Thyroid gland (tissue), 4 donors: ENCODE measurements at regions not wholly inside any gene's neighbourhood (a gene's known extent, or its start where the extent isn't known, plus 50 kb on each side); places are given as distances from the start of the nearest gene placed in this dataset.

ENCODE experiments used
- DNase-seq, 2 donors: peaks; one replicate each; pipeline ENCODE4 v3.0.0-alpha.2; 2019
- H3K27ac ChIP-seq, 3 donors: fragments of 200-600 bp; sonication (generic); 1 replicate in 2 of 3; 2 replicates in 1 of 3; pipeline ENCODE4 v1.5.1; 2016 to 2019; ENCODE audit warnings: mild to moderate bottlenecking in 1 of 3, moderate library complexity in 1 of 3
- H3K27me3 ChIP-seq: fragments of 200-600 bp; sonication (generic); one replicate; pipeline ENCODE4 v1.5.1; 2019
- H3K36me3 ChIP-seq, 2 donors: fragments of 200-600 bp; sonication (generic); one replicate each; pipeline ENCODE4 v1.5.1; 2016 to 2019
- H3K4me1 ChIP-seq, 2 donors: fragments of 200-600 bp; sonication (generic); one replicate each; pipeline ENCODE4 v1.5.1; 2017 to 2019
- H3K4me3 ChIP-seq, 3 donors: fragments of 200-600 bp; sonication (generic); replicated peaks in 1 of 3; 1 replicate in 2 of 3; 2 replicates in 1 of 3; pipeline ENCODE4 v1.5.1; 2016; ENCODE audit warnings: mild to moderate bottlenecking in 1 of 3
- H3K9me3 ChIP-seq: fragments of 200-600 bp; sonication (generic); one replicate; pipeline ENCODE4 v1.5.1; 2017
- POLR2A ChIP-seq, 2 donors: fragments of 450-650 bp; IDR thresholded peaks; one replicate each; pipeline ENCODE4 v1.6.1; 2017; ENCODE audit warnings: antibody characterized with exemption in 2 of 2, mild to moderate bottlenecking in 2 of 2, moderate library complexity in 1 of 2
- WGBS, 2 donors: methylation state at CpG; one replicate each; pipeline ENCODE4 v1.1.5; 2017; 5-methylcytosine and 5-hydroxymethylcytosine counted together
- intact Hi-C: fragments of 100-400 bp; cut with DNase I; formaldehyde crosslinking; loops from one replicate; pipeline ENCODE4 v1.15.1; 2023
- TF ChIP-seq, protein P1 (sequence below), 6 experiments: fragments of 200-600 bp in 3 of 6; fragments of 450-650 bp in 3 of 6; sonication (generic) in 3 of 6; IDR thresholded peaks; one replicate each; pipeline ENCODE4 v1.5.1; 2016 to 2019; ENCODE audit warnings: antibody characterized with exemption in 6 of 6, mild to moderate bottlenecking in 2 of 6, inconsistent platforms in 1 of 6, moderate library complexity in 1 of 6

DNA sequence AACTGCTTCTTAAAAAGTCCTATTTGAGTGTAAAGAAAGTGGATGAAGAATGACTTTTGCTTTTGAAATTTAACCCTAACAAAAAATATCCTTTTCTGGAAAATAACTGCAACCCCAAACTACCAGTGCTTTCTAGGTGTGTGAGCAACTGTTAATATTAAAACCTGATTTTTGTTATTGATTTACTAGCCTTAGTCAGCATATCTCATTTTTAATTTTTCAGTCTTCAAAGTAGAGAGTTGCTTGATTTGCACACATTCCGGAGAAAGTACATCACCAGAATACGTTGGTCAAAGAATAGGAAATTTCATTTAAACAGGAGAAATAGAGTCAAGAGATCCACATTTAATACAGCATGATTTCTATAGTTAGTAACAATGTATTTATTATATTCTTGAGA, 141.8 kb upstream of the ADAMTS5 start:
- H3K4me3 ChIP-seq, result no peak overlapping the region
- DNase-seq, result no peak
- intact Hi-C loops, result no loop called here
- no peak overlapping the region for H3K27ac ChIP-seq
- H3K36me3 ChIP-seq, result no peaks in the 10 kb centered on the region
- TF ChIP-seq, protein P1, sequence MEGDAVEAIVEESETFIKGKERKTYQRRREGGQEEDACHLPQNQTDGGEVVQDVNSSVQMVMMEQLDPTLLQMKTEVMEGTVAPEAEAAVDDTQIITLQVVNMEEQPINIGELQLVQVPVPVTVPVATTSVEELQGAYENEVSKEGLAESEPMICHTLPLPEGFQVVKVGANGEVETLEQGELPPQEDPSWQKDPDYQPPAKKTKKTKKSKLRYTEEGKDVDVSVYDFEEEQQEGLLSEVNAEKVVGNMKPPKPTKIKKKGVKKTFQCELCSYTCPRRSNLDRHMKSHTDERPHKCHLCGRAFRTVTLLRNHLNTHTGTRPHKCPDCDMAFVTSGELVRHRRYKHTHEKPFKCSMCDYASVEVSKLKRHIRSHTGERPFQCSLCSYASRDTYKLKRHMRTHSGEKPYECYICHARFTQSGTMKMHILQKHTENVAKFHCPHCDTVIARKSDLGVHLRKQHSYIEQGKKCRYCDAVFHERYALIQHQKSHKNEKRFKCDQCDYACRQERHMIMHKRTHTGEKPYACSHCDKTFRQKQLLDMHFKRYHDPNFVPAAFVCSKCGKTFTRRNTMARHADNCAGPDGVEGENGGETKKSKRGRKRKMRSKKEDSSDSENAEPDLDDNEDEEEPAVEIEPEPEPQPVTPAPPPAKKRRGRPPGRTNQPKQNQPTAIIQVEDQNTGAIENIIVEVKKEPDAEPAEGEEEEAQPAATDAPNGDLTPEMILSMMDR (IDR thresholded peaks at IDR 0.05), result no peak
- TF ChIP-seq POLR2A (IDR thresholded peaks at IDR 0.05), result no peak
- no peaks in the 10 kb centered on the region for H3K4me1 ChIP-seq
- H3K9me3 ChIP-seq, result no peaks in the 10 kb centered on the region
- H3K27me3 ChIP-seq, result no peaks in the 10 kb centered on the region
- 70 to 95% methylated on average over 2 of the region's 2 CpGs for WGBS, 2 donors

DNA sequence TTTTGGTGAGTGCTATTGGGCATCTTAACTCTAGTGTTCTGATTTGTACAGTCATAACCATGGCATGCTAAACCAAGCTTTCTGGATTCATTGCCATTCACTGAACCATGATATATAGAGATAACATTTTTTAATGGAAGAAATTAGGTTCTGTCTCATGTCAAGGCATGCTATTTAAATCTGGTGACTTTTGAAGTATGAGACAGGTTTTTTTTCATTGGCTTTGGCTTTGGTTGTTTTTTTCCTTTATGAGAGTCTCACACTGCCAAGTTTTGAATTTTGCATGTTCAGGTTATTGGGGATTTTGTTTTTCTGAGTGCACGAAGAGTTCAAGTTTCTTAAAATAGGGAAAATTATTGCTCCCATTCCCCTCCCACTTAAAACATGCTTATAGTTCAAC, 141.3 kb upstream of the ADAMTS5 start:
- no peaks in the 10 kb centered on the region for H3K9me3 ChIP-seq
- TF ChIP-seq, protein P1 (IDR thresholded peaks at IDR 0.05), result no peak
- TF ChIP-seq POLR2A (IDR thresholded peaks at IDR 0.05), result no peak
- DNase-seq, result no peak
- 70 to 76% methylated on average over 1 of the region's 1 CpG for WGBS, 2 donors
- intact Hi-C loops, result no loop called here
- H3K4me3 ChIP-seq, result no peak overlapping the region
- no peaks in the 10 kb centered on the region for H3K36me3 ChIP-seq
- no peaks in the 10 kb centered on the region for H3K4me1 ChIP-seq
- H3K27ac ChIP-seq, result no peak overlapping the region
- H3K27me3 ChIP-seq, result no peaks in the 10 kb centered on the region

- no peaks in the 10 kb centered on the region for H3K9me3 ChIP-seq
- WGBS, 2 donors, result 54 to 55% methylated on average over 5 of the region's 5 CpGs
- no peak overlapping the region for H3K27ac ChIP-seq
- H3K36me3 ChIP-seq, result no peaks in the 10 kb centered on the region
- DNase-seq, result no peak
- H3K4me3 ChIP-seq, result no peak overlapping the region
- no peak for TF ChIP-seq POLR2A (IDR thresholded peaks at IDR 0.05)
- TF ChIP-seq, protein P1 (IDR thresholded peaks at IDR 0.05), result no peak
- no peaks in the 10 kb centered on the region for H3K27me3 ChIP-seq
- H3K4me1 ChIP-seq, result no peaks in the 10 kb centered on the region
- intact Hi-C loops, result no loop called here
These were observed 138.1 kb upstream of the ADAMTS5 start for GRCh38 chr21:27104846-27105431.

- no peaks in the 10 kb centered on the region for H3K9me3 ChIP-seq
- no peak for TF ChIP-seq POLR2A (IDR thresholded peaks at IDR 0.05)
- TF ChIP-seq, protein P1 (IDR thresholded peaks at IDR 0.05), result no peak
- intact Hi-C loops, result no loop called here
These were observed 136.9 kb upstream of the ADAMTS5 start for GRCh38 chr21:27103768-27104167.

DNA sequence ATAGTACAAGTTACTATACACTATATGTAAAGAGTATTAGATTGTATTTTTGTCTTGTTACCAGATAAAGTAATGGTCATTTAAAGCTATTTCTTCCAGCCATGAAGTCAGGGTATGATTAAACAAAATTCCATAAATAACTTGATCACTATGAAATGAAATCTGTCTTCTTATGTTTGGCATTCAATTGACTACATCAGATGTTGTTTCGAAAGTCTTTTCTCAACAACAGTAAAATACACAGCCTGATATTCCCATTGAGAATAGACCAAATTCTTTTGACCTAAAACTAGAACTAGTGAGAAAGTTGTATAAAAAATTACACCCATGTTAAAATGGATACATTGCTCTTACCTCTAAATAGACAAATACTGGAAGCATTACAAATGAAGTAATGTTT, 134.6 kb upstream of the ADAMTS5 start:
- no peaks in the 10 kb centered on the region for H3K4me1 ChIP-seq
- no peak overlapping the region for H3K27ac ChIP-seq
- no peak overlapping the region for H3K4me3 ChIP-seq
- no peaks in the 10 kb centered on the region for H3K36me3 ChIP-seq
- no peaks in the 10 kb centered on the region for H3K27me3 ChIP-seq
- no peaks in the 10 kb centered on the region for H3K9me3 ChIP-seq
- no peak for DNase-seq
- WGBS, 2 donors, result 87 to 90% methylated on average over 1 of the region's 1 CpG
- intact Hi-C loops, result no loop called here
- TF ChIP-seq, protein P1 (IDR thresholded peaks at IDR 0.05), result no peak
- TF ChIP-seq POLR2A (IDR thresholded peaks at IDR 0.05), result no peak

More at GRCh38 chr21:27103768-27104167, 136.9 kb upstream of the ADAMTS5 start:
- no peaks in the 10 kb centered on the region for H3K27me3 ChIP-seq
- H3K4me3 ChIP-seq, result no peak overlapping the region
- H3K36me3 ChIP-seq, result no peaks in the 10 kb centered on the region
- no peak overlapping the region for H3K27ac ChIP-seq
- DNase-seq, result no peak
- no peaks in the 10 kb centered on the region for H3K4me1 ChIP-seq
